Ishikawa (cell line): ENCODE measurements at regions not wholly inside any gene's neighbourhood (a gene's known extent, or its start where the extent isn't known, plus 50 kb on each side); places are given as distances from the start of the nearest gene placed in this dataset.

ENCODE experiments used
- CEBPB ChIP-seq: IDR thresholded peaks from 2 replicates; pipeline ENCODE4 v1.6.1; 2012
- CREB1 ChIP-seq: IDR thresholded peaks from 2 replicates; pipeline ENCODE4 v1.6.1; 2012; ENCODE audit warnings: low read depth
- EGR1 ChIP-seq: IDR thresholded peaks from 2 replicates; pipeline ENCODE4 v1.6.1; 2012
- EP300 ChIP-seq: IDR thresholded peaks from 2 replicates; pipeline ENCODE4 v1.6.1; 2012; ENCODE audit warnings: borderline replicate concordance
- FOXM1 ChIP-seq: IDR thresholded peaks from 2 replicates; pipeline ENCODE4 v1.6.1; 2012; ENCODE audit warnings: low read depth, borderline replicate concordance
- MAX ChIP-seq: IDR thresholded peaks from 2 replicates; pipeline ENCODE4 v1.6.1; 2012
- NFIC ChIP-seq: IDR thresholded peaks from 2 replicates; pipeline ENCODE4 v1.6.1; 2012
- RAD21 ChIP-seq: IDR thresholded peaks from 2 replicates; pipeline ENCODE4 v1.6.1; 2012; ENCODE audit warnings: low read depth
- REST ChIP-seq: IDR thresholded peaks from 2 replicates; pipeline ENCODE4 v1.6.1; 2012; ENCODE audit warnings: low read depth, mild to moderate bottlenecking
- TAF1 ChIP-seq: IDR thresholded peaks from 2 replicates; pipeline ENCODE4 v1.6.1; 2012; ENCODE audit warnings: low read depth, mild to moderate bottlenecking
- TCF12 ChIP-seq: IDR thresholded peaks from 2 replicates; pipeline ENCODE4 v1.6.1; 2012; ENCODE audit warnings: low read depth
- TEAD4 ChIP-seq: IDR thresholded peaks from 2 replicates; pipeline ENCODE4 v1.6.1; 2012
- USF1 ChIP-seq: IDR thresholded peaks from 2 replicates; pipeline ENCODE4 v1.6.1; 2012
- YY1 ChIP-seq: IDR thresholded peaks from 2 replicates; pipeline ENCODE4 v1.6.1; 2012; ENCODE audit warnings: low read depth
- ZBTB7A ChIP-seq: IDR thresholded peaks from 2 replicates; pipeline ENCODE4 v1.6.1; 2012; ENCODE audit warnings: low read depth

GRCh38 chr5:2299388-2300220, 416.9 kb upstream of the IRX4 start:
- no peak for TF ChIP-seq TCF12

DNA sequence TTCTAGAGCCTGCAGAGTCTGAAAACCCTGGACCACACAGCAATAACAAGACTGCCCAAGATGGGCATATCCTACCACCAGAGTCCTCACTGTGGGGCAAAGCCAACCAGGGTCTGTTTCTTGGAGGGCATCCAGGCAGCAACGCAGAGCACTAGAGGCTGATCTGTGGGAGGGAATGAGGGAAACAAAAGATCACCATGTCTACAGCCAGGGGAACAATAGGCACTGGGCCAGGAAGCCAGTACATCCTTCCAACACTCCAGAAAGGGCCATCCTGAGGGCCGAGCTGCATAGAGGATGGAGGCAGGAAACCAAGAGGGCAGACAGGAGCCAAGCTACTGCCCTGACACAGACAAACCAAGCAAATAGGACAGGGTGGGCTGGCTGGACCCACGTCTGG, 416.1 kb upstream of the IRX4 start:
- TF ChIP-seq EP300 (no peak), USF1 (no peak), TCF12 (no peak), MAX (no peak)

- no peak for TF ChIP-seq EP300
- no peak for TF ChIP-seq NFIC
- TF ChIP-seq FOXM1, result no peak
- no peak for TF ChIP-seq TAF1
- no peak for TF ChIP-seq YY1
- TF ChIP-seq TEAD4, result no peak
These were observed 415.3 kb upstream of the IRX4 start for GRCh38 chr5:2297991-2298390.

- TF ChIP-seq TCF12 (no peak), TEAD4 (no peak), EGR1 (no peak), NFIC (no peak), FOXM1 (no peak), ZBTB7A (no peak), REST (no peak), TAF1 (no peak), EP300 (no peak), YY1 (no peak), RAD21 (no peak), MAX (no peak), USF1 (no peak), CREB1 (no peak), CEBPB (no peak)
These were observed 412.8 kb upstream of the IRX4 start for GRCh38 chr5:2295476-2295875.

DNA sequence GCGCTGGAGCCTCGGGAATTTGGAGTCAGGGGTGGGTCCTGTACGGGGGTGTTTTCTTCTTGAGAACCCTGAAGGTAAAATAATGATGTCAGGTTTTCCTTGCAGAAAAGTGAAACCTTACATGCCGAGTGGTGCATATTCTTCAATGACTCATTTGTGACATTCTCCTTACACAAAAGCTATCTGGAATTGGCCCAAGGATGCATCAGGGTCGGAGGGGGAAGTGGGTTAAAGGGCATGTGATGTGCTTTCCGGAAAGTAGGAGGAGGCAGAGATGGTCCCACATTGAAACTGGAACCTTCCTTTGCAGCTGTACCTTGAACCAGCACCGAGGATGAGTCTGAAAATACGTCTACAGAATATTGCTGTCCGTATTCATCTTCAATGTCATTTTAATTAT, 411.2 kb upstream of the IRX4 start:
- TF ChIP-seq CEBPB (no peak), NFIC (no peak), REST (no peak), RAD21 (no peak), CREB1 (no peak), MAX (no peak), USF1 (no peak)

- TF ChIP-seq MAX (no peak), CREB1 (no peak), FOXM1 (no peak), CEBPB (no peak), ZBTB7A (no peak), YY1 (no peak), TAF1 (no peak), EGR1 (no peak), TEAD4 (no peak), REST (no peak), TCF12 (no peak), NFIC (no peak), RAD21 (no peak), EP300 (no peak), USF1 (no peak)
These were observed 408.6 kb upstream of the IRX4 start for GRCh38 chr5:2291146-2291840.
